Stimulated activated CD4-positive, alpha-beta T cell treated with anti-CD3 and anti-CD28 coated beads, Interleukin-4, amount 100 ng/mL, for 1 hour (primary cell): ENCODE measurements at regions not wholly inside any gene's neighbourhood (a gene's known extent, or its start where the extent isn't known, plus 50 kb on each side); places are given as distances from the start of the nearest gene placed in this dataset.

Experiments
- DNase-seq: peaks from one replicate; pipeline ENCODE4 v3.0.0-alpha.2; 2020

DNA sequence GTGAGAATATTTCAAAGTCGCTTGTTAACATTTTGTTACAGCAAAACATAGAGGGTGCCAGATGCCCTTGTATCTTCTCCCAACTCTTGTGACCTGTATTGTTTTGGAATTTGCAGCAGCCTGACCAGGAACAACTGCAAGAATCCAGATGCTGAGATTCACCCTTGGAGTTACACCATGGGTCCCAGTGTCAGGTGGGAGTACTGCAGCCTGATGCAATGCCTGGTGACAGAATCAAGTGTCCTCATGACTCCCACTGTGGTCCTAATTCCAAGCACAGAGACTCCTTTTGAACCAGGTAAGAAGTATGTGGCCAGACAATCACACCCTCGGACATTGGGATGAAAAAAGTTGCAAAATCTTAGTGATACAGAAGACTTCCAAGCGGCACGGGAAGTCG lies 79.6 kb upstream of the MAP3K4 start:
- DNase-seq: no peak

DNA sequence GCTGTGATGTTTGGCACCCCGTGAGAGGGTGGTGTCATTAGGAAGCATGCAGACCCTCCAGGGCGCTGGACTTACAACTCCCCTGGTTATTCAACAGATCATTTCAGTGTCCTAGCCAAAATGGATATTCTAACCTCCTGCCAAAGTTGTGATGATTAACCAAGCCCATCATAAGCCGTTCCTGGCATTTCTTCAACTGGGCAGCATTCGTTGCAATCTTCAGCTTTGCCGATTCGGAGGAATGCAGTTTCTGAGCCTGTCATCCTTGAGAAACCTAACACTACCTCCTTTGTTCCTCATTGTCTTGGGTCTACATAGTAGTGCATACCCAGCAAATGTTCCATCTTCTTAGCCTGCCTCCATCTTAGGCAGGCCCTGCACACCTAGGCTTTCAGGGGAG lies 79.2 kb upstream of the MAP3K4 start:
- DNase-seq: no peak

DNA sequence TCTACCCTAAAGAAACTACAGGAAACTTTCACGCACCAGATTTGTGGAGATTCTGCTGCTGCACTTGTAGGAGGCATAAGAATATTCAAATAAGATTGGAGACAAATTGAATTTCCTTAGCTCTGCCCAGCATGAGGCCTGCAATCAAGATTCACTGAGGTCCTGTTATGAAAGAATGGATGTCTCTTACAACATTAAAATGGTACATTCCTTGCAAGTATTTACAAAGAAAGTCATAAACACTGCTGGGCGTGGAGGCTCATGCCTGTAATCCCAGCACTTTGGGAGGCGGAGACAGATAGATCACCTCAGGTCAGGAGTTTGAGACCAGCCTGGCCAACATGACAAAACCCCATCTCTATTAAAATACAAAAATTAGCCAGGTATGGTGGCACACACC lies 74.0 kb upstream of the MAP3K4 start:
- DNase-seq: no peak

DNA sequence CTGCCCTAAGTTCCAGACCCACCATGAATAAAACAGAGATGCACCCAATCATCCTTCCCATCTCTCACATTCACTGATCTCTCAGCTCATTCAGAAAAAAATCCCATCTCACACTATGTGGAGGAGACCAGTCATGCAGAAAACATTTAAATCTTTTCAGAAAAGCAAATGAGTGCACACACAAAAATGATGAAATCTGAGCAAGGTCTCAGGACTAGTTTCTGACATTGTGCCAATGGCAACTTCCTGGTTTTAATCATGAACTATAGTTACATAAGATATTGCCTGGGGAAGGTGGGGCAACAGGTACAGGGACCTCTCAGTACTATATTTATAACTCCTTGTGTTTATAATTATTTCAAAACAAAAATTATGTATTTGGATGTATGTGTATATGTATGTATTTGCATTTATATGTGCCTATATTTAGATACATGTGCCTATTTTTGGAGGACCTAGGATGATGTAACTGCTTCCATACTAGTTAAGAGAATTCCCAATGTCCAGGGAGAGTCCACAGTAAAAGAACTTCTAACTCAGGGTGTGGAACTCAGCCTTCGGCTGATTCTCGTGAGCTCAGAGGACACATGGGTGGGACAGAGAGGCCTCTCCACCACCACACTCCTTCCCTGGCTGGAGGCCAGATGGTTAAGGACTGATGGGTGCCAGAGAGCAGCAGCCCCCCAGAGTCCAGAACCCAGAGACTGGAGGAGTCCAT lies 71.7 kb upstream of the MAP3K4 start:
- DNase-seq: no peak

DNA sequence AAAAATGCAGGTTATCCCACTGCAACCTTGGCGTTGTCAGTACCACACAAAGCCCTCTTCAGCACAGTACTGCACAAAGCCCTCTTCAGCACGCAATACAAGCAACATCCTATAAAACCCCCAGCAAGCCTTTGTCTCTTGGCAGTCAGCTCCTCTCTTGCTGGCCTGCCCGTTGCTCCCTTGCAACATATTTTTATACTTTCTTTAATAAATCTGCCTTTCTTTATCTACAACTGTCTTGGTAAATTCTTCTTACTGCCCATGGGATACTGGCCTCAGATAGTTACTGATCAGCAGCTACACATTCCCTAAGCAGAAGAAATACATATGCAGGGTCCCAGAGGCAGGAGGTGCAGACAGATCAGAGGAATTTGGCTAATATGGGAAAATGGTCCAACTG lies 70.5 kb upstream of the MAP3K4 start:
- DNase-seq: no peak

DNA sequence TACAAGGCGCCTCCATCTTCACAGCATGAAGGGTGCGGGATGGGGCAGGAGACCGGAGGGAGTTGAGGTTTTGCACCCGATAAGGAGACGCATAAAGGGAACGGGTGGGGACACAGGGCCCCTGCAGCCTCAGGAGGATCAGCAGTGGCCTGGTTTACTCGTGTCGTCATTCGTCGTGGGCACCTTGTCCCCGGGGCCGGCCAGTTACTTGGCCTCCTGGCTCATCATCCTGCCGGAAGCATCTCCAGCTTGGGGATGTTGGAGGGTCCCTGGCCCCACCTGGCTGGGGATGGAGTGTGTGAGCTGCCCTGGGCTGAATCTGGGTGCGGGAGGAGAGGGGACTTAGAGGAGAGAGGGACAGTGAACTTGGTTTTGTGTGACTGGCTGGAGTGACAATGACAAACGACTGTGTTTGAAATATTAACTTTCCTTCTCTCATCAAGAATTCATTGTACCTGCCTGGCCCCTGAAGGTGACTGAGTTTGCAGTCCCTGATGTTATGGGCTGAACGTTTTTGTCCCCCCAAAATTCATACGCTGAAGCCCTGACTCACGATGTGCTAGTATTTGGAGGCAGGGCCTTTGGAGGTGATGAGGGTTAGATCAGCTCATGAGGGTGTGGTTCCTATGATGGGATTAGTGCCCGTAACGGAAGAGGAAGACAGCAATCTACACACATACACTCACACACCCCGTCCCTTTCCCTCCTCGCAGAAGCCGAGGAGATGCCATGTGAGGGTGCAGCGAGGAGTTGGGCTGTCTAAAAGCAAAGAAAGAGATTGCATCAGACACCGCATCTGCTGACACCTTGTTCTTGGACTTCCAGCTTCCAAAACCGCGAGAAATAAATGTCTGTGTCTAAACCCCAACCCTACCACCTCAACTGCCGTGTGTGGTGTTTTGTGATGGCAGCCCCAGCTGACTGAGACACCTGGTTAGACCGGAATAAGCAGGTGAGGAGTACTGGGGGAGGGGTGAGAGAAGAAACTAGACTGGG lies 65.0 kb upstream of the MAP3K4 start:
- no peak for DNase-seq

DNA sequence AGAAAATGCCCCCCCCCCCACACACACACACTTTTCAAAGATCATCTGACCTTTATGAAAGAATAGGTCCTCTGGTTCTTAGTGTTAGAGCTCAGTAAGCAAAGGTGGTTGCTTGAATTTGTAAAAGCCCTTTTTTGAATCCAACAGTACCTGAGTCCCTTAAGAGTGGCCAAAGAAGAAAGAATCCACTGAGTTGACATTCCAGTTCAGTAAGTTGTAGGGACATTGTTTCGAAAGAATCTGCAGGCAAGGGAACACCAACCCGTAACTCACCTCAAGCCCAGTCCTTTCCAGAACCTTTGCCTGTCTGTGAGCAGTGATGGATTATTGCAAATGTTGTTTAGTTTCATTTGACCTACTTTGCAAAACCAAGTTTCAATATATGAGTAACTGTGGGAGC lies 64.2 kb upstream of the MAP3K4 start:
- DNase-seq: no peak

DNA sequence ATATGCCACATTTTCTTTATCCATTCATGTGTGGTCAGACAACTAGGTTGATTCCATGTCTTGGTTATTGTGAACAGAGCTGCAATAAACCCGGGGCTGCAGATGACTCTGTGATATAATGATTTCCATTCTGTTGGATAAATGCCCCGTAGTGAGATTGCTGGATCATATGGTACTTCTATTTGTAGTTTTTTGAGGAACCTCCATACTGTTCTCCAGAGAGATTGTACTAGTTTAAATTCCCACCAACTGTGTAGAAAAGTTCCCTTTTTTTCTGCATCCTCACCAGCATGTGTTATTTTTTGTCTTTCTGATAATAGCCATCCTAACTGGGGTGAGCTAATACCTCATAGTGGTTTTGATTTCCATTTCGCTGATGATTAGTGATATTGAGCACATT lies 62.2 kb upstream of the MAP3K4 start:
- no peak for DNase-seq

DNA sequence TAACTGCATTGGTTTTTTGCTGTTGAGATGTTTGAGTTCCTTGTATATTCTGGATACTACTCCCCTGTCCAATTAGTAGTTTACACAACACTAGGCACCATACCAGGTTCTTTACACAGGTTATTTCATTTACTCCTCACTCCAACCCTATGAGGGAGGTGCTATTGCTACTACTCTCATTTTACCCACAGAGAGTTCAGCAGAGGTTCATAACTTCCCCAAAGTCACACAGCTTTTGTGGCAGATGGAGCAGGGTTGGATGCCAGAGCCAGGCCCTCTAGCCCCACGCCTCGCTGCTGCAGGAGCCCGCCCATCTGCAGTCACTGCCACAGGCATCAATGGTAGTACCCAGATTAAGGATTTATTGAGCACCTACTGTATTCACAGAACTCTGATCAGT lies 61.7 kb upstream of the MAP3K4 start:
- DNase-seq: no peak

DNA sequence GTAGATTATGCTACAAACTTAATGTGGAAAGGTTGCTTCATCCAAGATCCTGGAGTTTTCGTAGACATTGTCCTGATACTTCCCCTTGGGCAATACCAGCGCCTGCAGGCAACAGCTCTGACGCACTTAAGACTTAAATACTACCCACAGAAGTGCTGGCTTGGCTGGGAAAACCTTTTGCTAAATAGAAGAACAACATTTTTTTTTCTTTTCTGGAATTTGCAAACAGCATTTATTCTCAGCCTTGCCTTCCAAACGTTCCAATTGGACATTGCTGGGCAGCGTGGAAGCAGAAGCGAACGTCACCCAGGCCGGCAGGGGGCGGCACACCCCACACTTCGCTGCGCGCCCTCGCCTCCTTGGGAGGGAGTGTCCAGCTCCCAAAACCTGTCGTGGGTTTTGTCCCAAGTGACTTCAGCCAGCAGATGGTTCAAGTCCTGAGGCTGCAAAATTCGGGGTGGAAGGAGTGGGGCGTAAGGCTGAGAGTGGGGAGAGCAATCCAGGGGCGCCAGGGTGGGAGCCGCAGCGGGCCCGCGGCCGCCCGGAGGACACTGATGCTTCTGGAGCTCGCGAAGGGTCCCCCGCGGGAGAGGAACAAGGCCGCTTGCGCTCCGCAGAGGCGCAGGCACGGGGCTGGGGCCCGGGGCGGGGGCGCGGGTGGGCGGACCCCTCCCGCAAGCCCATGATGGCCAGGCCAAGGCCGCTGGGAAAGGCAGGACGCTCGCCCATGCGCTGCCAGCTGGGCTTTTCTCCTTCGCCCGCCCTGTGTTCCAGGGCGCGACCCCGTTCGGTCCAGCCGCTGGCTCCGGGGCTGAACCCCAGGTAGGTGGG lies 60.8 kb upstream of the MAP3K4 start:
- DNase-seq: peak; percentile 64

DNA sequence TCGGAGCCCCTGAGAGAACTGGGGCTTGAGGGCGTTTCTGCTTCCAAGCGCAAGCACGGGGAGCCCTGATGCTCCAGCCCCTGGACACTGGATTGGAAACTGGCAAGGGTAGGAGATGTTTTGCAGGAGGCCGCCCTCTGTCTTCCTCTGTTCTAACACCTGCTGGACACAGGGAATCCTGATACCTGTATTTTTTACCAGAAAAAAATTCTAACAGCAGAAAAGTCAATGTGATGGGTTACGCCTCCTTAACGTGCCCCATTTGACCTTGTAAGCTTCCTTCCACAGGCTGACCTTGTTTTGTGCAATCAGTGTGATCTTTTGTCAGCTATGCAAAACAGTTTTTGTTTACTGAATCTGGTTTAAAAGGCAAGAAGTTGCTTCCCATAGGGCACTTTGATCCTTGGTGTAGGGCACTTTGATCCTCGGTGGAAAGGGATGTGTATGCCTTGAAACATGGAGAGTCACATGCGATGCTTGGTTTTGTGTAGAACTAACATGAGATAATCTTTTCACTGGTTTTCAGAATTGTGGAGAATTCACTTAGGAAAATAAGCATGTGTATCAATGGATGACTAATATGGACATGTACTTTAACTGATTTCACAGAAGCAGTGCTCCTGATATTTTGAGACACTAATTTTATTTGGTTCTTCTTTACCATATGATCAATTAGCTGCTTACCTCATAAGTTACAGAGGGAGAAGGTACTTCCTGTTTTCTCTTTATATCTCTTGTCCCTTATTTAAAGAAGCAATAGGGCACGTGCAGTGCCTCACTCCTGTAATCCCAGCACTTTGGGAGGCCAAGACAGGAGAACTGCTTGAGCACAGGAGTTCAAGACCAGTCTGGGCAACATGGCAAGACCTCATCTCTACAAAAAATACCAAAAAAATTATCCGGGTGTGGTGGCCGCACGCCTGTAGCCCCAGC lies 59.9 kb upstream of the MAP3K4 start:
- no peak for DNase-seq

DNA sequence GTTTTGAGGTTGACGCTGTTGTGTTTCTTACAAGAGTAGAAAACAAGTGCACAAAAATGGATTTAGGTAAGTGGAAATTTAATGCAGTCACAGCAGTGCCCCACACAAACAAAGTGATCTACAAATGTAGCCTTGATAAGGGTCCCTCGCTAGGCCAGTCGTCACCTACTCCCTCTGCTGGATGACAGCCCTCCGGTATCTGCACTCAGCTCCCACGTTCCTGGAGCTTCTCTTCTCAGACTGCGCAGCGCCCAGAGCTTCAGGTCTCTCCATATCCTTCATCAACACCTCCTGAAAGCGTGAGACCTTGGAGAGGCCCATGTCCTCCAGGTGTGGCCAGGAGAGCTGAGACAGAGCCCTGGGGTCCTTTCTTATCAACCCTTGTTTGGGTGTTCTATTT lies 58.3 kb upstream of the MAP3K4 start:
- DNase-seq: no peak

DNA sequence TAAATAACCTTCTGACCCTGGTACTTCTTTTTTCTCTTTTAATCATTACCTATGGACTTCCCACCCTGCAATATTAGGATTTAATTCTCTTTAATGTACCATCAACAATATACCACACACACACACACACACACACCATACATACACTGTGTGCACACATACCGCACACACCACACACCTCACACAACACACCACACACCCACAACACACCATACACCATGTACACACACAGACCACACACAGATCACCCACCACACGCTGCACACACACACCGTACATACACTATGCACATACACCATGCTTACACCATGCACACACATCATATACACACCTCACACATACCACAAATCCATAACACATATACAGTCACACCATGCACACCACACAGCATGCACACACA lies 57.4 kb upstream of the MAP3K4 start:
- no peak for DNase-seq

DNA sequence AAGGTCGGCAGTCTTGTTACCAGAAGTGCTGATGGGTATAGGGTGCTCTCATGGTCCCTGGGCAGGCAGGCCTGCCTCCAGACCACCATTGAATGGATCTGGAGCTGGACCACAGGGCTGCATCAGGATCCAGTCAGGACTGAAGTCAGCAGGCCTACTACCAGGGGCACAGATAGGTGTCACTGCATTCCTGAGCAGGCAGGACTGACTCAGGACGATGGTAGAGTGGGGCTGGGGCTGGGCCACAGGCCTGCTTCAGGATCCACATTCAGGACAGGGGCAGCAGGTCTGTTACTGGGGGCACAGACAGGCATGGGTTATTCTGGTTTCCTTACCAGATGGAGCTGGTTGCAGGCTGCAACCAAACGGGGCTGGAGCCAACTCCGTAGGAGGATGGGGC lies 51.4 kb upstream of the MAP3K4 start:
- no peak for DNase-seq
